ENCODE measurements at regions not wholly inside any gene's neighbourhood (a gene's known extent, or its start where the extent isn't known, plus 50 kb on each side); places are given as distances from the start of the nearest gene placed in this dataset.

GRCh38 chr14:36028665-36029064, 147.9 kb downstream of the PTCSC3 start:
- DNase-seq (ENCODE audit: low read depth in 2 of 2) = no peak

GRCh38 chr14:36028218-36028617, 148.3 kb downstream of the PTCSC3 start:
- DNase-seq (ENCODE audit: low read depth in 2 of 2) = no peak

- no peak for DNase-seq (ENCODE audit: low read depth in 2 of 2)
Measured at GRCh38 chr14:36027354-36027753, 149.2 kb downstream of the PTCSC3 start.

DNA sequence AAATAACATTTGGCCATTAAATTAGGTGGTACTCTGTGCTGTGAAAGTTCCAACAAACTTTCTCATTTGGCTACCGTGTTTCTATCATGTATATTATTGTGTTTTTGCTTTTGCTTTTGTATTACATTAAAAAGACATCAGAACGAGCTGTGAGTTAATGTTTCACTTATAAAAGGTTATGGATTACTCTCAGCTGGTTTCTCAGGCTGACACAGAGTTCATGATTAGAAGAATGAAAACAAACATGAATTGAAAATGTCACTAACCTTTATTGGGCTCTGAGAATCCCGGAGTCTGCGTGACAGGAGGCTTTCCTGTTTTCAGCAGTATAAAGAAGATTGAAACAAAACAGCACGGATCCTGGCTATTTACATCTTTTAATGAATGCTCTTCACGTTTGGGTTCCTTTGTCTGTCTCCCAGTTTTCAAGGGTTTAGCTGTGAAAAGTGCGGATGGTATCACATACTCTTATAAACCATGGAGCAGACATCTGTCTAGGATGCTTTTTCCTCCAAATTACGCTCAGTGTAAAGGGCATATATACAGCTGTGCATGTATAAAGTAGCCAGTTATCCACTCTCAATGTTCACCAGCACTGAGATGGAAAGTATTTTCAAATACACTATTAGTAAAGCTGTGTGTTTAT, 153.6 kb downstream of the PTCSC3 start:
- no peak for DNase-seq (ENCODE audit: low read depth in 2 of 2)

GRCh38 chr14:36021591-36022320, 154.8 kb downstream of the PTCSC3 start:
- DNase-seq (ENCODE audit: low read depth in 2 of 2) = no peak

GRCh38 chr14:36021030-36021422, 155.5 kb downstream of the PTCSC3 start:
- DNase-seq (ENCODE audit: low read depth in 2 of 2) = no peak

GRCh38 chr14:36020120-36021029, 156.1 kb downstream of the PTCSC3 start:
- no peak for DNase-seq (ENCODE audit: low read depth in 2 of 2)

GRCh38 chr14:36019126-36019525, 157.4 kb downstream of the PTCSC3 start:
- DNase-seq (ENCODE audit: low read depth in 2 of 2) = peak; percentile 7 to 17

DNA sequence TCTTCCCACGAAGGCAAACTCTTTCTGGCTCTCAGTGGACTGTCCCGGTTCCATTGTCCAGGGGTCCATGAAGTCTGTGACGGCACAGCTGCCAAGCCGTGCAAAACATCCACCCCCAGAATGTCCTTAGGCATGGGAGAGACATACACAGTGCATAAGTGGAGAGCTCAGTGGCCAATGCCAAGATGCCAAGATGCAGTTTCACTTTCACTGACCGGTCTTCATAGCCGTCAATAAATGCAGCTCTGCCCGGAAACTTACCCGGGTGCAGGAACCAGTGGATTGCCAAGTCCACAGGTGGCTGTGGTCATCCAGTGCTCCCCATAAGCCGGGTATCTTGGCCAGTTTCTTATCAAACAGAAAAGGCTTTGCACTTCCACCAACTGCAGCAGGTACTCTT, 162.3 kb downstream of the PTCSC3 start:
- no peak for DNase-seq (ENCODE audit: low read depth in 2 of 2)

DNA sequence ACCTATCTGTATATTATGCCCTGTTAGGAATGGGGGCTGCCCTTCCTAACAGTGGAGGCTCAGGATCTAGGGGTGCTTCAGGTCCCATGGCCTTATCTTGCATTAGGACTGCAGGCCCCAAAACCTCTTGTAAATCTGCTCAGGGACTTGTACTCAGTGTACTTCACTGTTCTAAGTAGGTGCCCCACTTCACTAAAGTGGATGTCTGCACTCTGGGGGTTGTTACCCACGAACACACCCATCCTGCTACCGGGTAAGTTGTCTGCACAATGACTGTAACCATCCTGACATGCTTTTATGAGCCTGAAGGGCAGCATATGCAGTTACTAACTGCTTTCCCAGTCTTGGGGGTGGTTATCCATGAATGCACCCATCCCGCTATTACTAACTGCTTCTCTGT, 163.0 kb downstream of the PTCSC3 start:
- DNase-seq (ENCODE audit: low read depth in 2 of 2) = no peak

GRCh38 chr14:36012621-36013020, 163.9 kb downstream of the PTCSC3 start:
- no peak for DNase-seq (ENCODE audit: low read depth in 2 of 2)

DNA sequence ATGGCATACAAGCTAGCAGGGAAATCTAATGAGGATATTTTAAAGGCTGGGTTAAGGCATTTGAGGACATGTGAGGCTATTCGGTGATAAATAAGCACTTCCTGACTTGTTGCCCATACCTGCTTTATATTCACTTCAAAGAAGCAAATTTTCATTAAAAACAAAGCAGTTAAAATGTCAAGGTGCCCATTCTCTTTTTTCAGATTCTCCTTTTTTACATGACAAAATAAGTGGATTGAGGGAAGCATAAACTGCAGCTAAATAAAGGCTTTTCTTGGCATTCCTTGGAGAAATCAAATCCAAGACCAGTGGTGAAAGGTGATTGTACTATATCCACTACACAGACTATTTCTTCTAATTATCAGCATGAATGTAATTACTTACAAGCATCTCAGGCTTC, 166.9 kb downstream of the PTCSC3 start:
- no peak for DNase-seq (ENCODE audit: low read depth in 2 of 2)

DNA sequence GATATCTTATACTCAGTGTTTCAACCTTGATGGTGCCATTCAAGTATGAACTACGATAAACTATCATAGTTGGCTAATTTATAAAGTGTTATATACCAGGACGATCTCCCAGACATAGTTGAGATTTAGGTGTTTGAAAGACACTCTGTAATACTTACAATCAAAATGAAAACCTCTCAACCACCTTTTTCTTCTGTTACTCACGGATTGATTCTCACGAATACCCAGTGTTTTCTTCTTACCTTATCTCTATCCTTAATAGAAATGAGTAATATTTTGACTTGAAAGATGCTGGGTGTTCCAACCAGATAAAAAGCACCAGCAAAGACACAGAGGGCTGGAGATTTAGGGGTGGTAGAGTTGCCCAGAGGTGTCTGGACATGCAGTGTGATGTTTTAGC, 169.9 kb downstream of the PTCSC3 start:
- no peak for DNase-seq (ENCODE audit: low read depth in 2 of 2)

DNA sequence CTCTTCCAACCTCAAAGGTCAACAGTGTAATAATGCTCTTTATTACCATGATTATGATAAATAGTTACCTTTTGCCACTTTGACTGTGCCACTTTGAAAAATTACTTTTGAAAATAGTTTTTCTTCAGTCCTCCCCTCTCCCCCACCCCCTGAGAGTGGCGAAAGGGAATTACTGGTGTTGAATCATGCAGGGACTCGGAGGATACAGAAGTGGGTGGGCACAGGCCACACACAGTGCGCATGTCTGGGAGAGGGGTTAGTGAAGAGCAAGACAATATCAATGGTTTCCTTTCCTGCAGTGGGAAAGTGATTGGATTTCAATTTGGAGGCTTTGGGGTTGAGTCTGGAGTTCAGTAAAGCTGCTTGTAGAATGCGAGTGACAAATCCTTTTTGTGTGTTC, 170.9 kb downstream of the PTCSC3 start:
- no peak for DNase-seq (ENCODE audit: low read depth in 2 of 2)

DNA sequence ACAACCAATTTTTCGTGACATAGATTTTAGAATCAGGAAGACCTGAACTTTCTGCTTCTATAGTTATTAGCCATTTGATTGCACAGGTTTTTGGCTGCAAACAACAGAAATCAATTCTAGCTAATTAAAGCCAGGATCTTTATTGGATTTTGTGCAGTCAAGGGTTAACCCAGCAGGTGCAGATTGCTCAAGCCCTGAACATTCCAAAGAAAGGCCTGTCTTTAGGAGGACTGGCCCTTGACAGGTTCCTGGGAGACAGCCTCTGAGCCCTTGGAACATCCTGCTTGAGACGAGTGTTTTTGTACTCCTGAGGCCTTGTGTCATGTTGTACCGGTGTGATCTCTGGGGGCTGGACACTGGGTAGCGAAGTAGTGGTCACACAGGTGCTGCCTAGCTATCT, 174.6 kb downstream of the PTCSC3 start:
- no peak for DNase-seq (ENCODE audit: low read depth in 2 of 2)

- DNase-seq (ENCODE audit: low read depth in 2 of 2) = no peak
Measured at GRCh38 chr14:35999294-35999693, 173.2 kb downstream of the BRMS1L start.

DNA sequence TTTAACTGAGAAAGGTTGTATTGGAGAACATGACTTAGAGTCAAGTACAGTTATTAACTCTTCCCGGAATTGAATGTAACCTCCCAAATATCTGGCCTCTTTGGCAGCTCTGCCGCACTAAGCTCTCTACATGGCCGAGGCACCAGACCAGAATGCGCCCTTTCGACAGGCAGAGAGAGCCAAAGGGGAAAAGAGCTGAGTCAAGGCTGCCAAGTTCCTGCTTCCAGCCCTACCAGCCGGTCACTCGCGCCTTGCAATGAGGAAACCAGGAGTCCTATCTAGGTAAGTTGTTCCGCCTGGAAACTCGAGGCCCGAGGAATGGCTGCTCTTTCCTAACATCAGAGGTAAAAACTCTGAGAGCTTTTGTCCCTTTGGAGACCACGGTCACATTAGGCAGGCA, 172.2 kb downstream of the BRMS1L start:
- no peak for DNase-seq (ENCODE audit: low read depth in 2 of 2)

GRCh38 chr14:35993684-35993960, 167.5 kb downstream of the BRMS1L start:
- DNase-seq (ENCODE audit: low read depth in 2 of 2) = no peak

- DNase-seq (ENCODE audit: low read depth in 2 of 2) = no peak
Measured at GRCh38 chr14:35992816-35993683, 166.9 kb downstream of the BRMS1L start.

DNA sequence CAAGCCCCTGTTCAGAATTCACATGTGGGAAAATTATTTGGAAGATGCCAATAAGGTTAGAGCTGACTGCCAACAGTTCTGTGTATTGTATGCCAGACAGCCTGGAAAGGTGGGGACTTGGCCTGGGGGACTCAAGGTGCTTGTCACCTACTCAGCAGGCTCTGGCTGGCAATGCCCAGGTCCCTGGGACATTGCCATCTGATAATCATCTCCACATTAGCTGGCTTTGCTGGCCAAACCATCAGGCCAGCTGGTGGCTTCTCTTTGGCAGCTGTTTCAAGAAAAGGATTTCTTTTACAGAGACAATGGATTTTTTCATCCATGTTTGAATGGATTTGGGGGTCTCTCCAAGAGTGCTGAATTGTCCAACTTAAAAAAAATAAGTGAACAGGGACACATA, 165.2 kb downstream of the BRMS1L start:
- DNase-seq (ENCODE audit: low read depth in 2 of 2) = no peak

GRCh38 chr14:35989736-35990135, 163.6 kb downstream of the BRMS1L start:
- no peak for DNase-seq (ENCODE audit: low read depth in 2 of 2)
